GM23338 (cell line): ENCODE measurements at regions not wholly inside any gene's neighbourhood (a gene's known extent, or its start where the extent isn't known, plus 50 kb on each side); places are given as distances from the start of the nearest gene placed in this dataset.

Experiments used
- CREB1 ChIP-seq: fragments of 250-450 bp; sonication (Bioruptor Pico); IDR thresholded peaks from 2 replicates; pipeline ENCODE4 v1.5.0; 2020; ENCODE audit warnings: low read depth, mild to moderate bottlenecking, moderate library complexity
- CTCF ChIP-seq, 2 experiments: fragments of 200-600 bp in 1 of 2; sonication (generic) in 1 of 2; conservative IDR thresholded peaks; 2 replicates each; pipeline versions ENCODE4 v1.5.1 to v1.6.1; 2016 to 2017; ENCODE audit warnings: antibody characterized with exemption in 2 of 2, low read depth in 2 of 2, mild to moderate bottlenecking in 2 of 2, moderate library complexity in 1 of 2
- ETS1 ChIP-seq: IDR thresholded peaks from 2 replicates; pipeline ENCODE4 v1.6.1; 2016; ENCODE audit warnings: antibody characterized with exemption
- EZH2 ChIP-seq: fragments of 200-600 bp; sonication (generic); IDR thresholded peaks from one replicate; pipeline ENCODE4 v1.8.0; 2017; ENCODE audit warnings: antibody characterized with exemption, mild to moderate bottlenecking, low read depth; ENCODE audit not compliant: unreplicated experiment
- EZH2phosphoT487 ChIP-seq: fragments of 200-600 bp; sonication (generic); IDR thresholded peaks from one replicate; pipeline ENCODE4 v1.8.1; 2018; ENCODE audit warnings: antibody characterized with exemption; ENCODE audit not compliant: unreplicated experiment
- JUNB ChIP-seq: IDR thresholded peaks from one replicate; pipeline ENCODE4 v1.6.1; 2016; ENCODE audit warnings: antibody characterized with exemption; ENCODE audit not compliant: unreplicated experiment
- NANOG ChIP-seq: IDR thresholded peaks from 2 replicates; pipeline ENCODE4 v1.6.1; 2016; ENCODE audit warnings: antibody characterized with exemption, borderline replicate concordance
- POLR2AphosphoS5 ChIP-seq: IDR thresholded peaks from 2 replicates; pipeline ENCODE4 v1.6.1; 2016; ENCODE audit warnings: antibody characterized with exemption, low read depth
- REST ChIP-seq: IDR thresholded peaks from one replicate; pipeline ENCODE4 v1.6.1; 2018; ENCODE audit warnings: antibody characterized with exemption; ENCODE audit not compliant: unreplicated experiment
- ZNF462 ChIP-seq: fragments of 250-450 bp; sonication (Bioruptor Pico); IDR thresholded peaks from 2 replicates; pipeline ENCODE4 v1.5.0; 2020; ENCODE audit warnings: mild to moderate bottlenecking, moderate library complexity

GRCh38 chr10:8428654-8429053 is 374.2 kb downstream of the GATA3 start:
- no peak for TF ChIP-seq CTCF (conservative IDR thresholded peaks at IDR 0.05; ENCODE audit: low read depth in 2 of 2)
- no peak for TF ChIP-seq REST
- TF ChIP-seq EZH2, result no peak
- TF ChIP-seq EZH2phosphoT487, result no peak
- TF ChIP-seq POLR2AphosphoS5, result no peak
- no peak for TF ChIP-seq CREB1 (CRISPR knock-in tag)
- no peak for TF ChIP-seq NANOG
- no peak for TF ChIP-seq ZNF462
- TF ChIP-seq JUNB, result no peak
- no peak for TF ChIP-seq ETS1
